CD4-positive, CD25-positive, alpha-beta regulatory T cell (primary cell): ENCODE measurements at regions not wholly inside any gene's neighbourhood (a gene's known extent, or its start where the extent isn't known, plus 50 kb on each side); places are given as distances from the start of the nearest gene placed in this dataset.

ENCODE experiments used
- ATAC-seq, 2 donors: fragments of 150-1000 bp; cut with Tn5 transposase; one replicate each; pipeline ENCODE4 v1.10.0; 2021; ENCODE audit warnings: low read depth in 2 of 2, moderate number of reproducible peaks in 2 of 2, moderate library complexity in 1 of 2
- DNase-seq, 3 donors: peaks; one replicate each; pipeline versions ENCODE4 v3.0.0 to v3.0.0-alpha.2; 2012 to 2022; ENCODE audit warnings: mixed read lengths in 1 of 3
- H3K27ac ChIP-seq: one replicate; pipeline ENCODE4 v1.7.0; 2013; ENCODE audit warnings: mild to moderate bottlenecking, low read length; ENCODE audit not compliant: insufficient read depth, poor library complexity, severe bottlenecking
- H3K27me3 ChIP-seq: one replicate; pipeline ENCODE4 v1.7.0; 2013; ENCODE audit warnings: low read length; ENCODE audit not compliant: control insufficient read depth, insufficient read depth
- H3K36me3 ChIP-seq: one replicate; pipeline ENCODE4 v1.7.0; 2013; ENCODE audit warnings: mild to moderate bottlenecking, low read length, moderate library complexity; ENCODE audit not compliant: control insufficient read depth, insufficient read depth
- H3K4me1 ChIP-seq: 2 replicates; pipeline ENCODE4 v1.7.0; 2013; ENCODE audit warnings: mild to moderate bottlenecking, low read length; ENCODE audit not compliant: insufficient read depth, control insufficient read depth, poor library complexity, severe bottlenecking
- H3K4me3 ChIP-seq: one replicate; pipeline ENCODE4 v1.7.0; 2013; ENCODE audit warnings: low read depth, mild to moderate bottlenecking, low read length, moderate library complexity
- H3K9me3 ChIP-seq, 2 experiments: 1 replicate in 1 of 2; 2 replicates in 1 of 2; pipeline ENCODE4 v1.7.0; 2013; ENCODE audit warnings: low read length in 2 of 2, mild to moderate bottlenecking in 1 of 2, moderate library complexity in 1 of 2; ENCODE audit not compliant: control insufficient read depth in 2 of 2
- H3K27ac Mint-ChIP-seq, 3 donors: one replicate each; pipeline ENCODE4 v1.8.0; 2020 to 2022; ENCODE audit warnings: mild to moderate bottlenecking in 3 of 3, mixed read lengths in 3 of 3, moderate library complexity in 2 of 3
- H3K27me3 Mint-ChIP-seq: one replicate; pipeline ENCODE4 v1.8.0; 2022; ENCODE audit warnings: mild to moderate bottlenecking, mixed read lengths
- H3K36me3 Mint-ChIP-seq: one replicate; pipeline ENCODE4 v1.8.0; 2020; ENCODE audit warnings: mixed read lengths
- H3K4me1 Mint-ChIP-seq, 4 donors: one replicate each; pipeline ENCODE4 v1.8.0; 2020 to 2022; ENCODE audit warnings: mixed read lengths in 4 of 4, mild to moderate bottlenecking in 1 of 4
- H3K4me3 Mint-ChIP-seq, 4 donors: one replicate each; pipeline ENCODE4 v1.8.0; 2020 to 2022; ENCODE audit warnings: mild to moderate bottlenecking in 4 of 4, mixed read lengths in 4 of 4, moderate library complexity in 3 of 4
- H3K9me3 Mint-ChIP-seq, 7 donors: one replicate each; pipeline ENCODE4 v1.8.0; 2020 to 2022; ENCODE audit warnings: mixed read lengths in 7 of 7, mild to moderate bottlenecking in 3 of 7, moderate library complexity in 2 of 7

DNA sequence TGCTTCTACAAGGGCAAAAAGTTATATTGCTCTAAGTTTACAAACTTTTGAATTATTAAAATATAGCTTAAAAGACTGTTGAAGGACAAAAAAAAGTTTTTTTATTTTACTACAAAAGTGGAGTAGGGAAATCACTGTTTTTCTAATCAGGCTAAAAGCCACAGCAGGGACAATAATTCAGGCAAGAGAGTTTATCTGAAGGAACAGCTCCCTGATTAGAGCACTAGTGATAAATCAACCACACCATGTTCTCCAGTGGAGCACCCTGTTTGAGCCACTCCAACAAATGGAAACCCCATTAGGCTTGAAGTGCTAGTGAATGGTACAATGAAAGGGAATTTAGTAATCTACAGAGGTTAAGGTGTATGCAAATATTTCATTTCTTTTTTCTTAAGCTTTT, 357.1 kb downstream of the SEMA3D start:
- Histone ChIP-seq H3K4me3 (no peak overlapping the region), H3K9me3 (peaks cover 3 to 6% of the 10 kb centered on the region in 2 experiments), H3K27me3 (no peaks in the 10 kb centered on the region), H3K27ac (no peak overlapping the region), H3K4me1 (no peaks in the 10 kb centered on the region), H3K36me3 (no peaks in the 10 kb centered on the region)
- no peak for ATAC-seq
- Mint-ChIP-seq H3K4me3 (no peak overlapping the region), H3K4me1 (no peaks in the 10 kb centered on the region), H3K27me3 (no peaks in the 10 kb centered on the region), H3K27ac (no peak overlapping the region), H3K36me3 (no peaks in the 10 kb centered on the region), H3K9me3 (peaks cover 0 to 11% (median 8%) of the 10 kb centered on the region in 7 donors)
- DNase-seq, result no peak

DNA sequence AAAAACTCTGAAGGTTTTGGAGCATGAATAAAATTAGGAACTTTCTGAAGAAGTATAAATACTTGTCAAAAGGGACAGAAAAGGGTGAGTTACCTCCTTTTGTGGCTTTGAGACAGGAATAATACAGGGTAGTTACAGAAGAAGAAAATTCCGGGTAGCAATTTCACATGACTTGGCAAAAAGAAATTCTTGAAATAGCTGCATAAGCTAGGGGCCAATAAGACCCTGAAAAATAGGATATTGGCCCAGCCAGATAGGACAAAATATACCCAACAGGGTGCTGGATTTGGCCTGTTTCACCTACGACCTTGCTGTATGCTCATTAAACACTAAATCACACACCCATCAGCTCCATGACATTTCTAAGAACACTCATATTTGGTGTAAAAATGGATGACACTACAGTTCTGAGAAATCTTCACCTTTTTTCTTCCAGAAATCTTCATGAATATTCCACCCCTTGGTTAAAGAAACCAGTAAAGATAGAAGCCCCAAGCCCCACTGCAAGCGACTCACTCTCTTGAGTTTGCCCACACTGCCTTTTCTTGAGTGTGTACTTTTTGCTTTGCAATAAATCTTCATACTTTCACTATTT, 362.7 kb downstream of the SEMA3D start:
- Mint-ChIP-seq H3K4me1 (peaks cover 0 to 5% (median 0%) of the 10 kb centered on the region in 4 donors), H3K36me3 (no peaks in the 10 kb centered on the region), H3K9me3 (peaks cover 0 to 15% (median 8%) of the 10 kb centered on the region in 7 donors), H3K4me3 (no peak overlapping the region), H3K27ac (no peak overlapping the region), H3K27me3 (no peaks in the 10 kb centered on the region)
- Histone ChIP-seq H3K4me3 (no peak overlapping the region), H3K27ac (no peak overlapping the region), H3K4me1 (no peaks in the 10 kb centered on the region), H3K27me3 (no peaks in the 10 kb centered on the region), H3K9me3 (peaks cover 3 to 4% of the 10 kb centered on the region in 2 experiments), H3K36me3 (no peaks in the 10 kb centered on the region)
- no peak for ATAC-seq
- no peak for DNase-seq

DNA sequence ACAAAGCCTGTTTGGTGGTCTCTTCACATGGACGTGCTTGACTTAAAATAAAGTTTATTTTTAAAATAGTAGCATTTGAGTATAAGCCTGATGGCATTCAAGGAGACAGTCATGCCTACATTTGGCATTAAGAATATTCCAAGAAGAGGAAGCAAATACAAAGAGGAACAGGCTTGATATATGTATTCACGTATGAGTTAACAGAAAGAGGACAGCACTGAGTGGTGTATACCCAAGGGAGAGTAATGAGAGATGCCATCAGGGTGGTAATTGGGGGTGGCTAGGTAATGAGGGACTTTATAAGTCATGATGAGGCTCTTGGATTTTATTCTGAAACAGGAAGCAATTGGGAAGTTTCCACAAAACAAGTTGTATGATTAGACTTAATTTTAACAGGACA, 363.3 kb downstream of the SEMA3D start:
- Histone ChIP-seq H3K27me3 (no peaks in the 10 kb centered on the region), H3K9me3 (peaks cover 3 to 4% of the 10 kb centered on the region in 2 experiments), H3K36me3 (no peaks in the 10 kb centered on the region), H3K4me1 (no peaks in the 10 kb centered on the region), H3K4me3 (no peak overlapping the region), H3K27ac (no peak overlapping the region)
- DNase-seq, result no peak
- H3K4me1 Mint-ChIP-seq, result peaks cover 0 to 5% (median 0%) of the 10 kb centered on the region in 4 donors
- H3K4me3 Mint-ChIP-seq, result no peak overlapping the region
- no peak overlapping the region for H3K27ac Mint-ChIP-seq
- peaks cover 0 to 15% (median 8%) of the 10 kb centered on the region in 7 donors for H3K9me3 Mint-ChIP-seq
- H3K36me3 Mint-ChIP-seq, result no peaks in the 10 kb centered on the region
- no peaks in the 10 kb centered on the region for H3K27me3 Mint-ChIP-seq
- no peak for ATAC-seq

DNA sequence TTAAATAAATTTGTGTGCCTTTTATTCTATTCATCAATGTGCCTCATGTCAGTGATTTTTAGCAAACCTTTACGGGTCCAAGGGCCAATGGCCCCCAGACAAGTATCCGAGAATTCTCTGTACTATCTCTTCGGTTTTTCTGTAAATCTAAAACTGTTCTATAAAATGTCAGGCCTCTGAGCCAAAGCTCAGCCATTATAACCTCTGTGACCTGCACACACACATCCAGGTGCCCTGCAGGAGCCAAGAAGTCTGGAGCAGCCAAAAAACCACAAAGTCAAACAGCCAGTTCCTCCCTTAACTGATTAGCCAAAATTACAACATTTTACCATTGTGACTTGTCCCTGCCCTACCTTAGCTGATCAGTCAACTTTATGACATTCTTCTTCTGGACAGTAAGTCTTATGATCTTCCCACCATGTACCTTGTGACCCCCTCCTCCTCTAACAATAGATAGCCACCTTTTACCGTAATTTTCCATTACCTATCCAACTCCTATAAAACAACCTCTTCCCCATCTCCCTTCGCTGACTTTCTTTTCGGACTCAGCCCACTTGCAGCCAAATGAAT, 363.8 kb downstream of the SEMA3D start:
- DNase-seq (no peak), ATAC-seq (no peak)
- Mint-ChIP-seq H3K36me3 (no peaks in the 10 kb centered on the region), H3K4me3 (no peak overlapping the region), H3K9me3 (peaks cover 0 to 15% (median 8%) of the 10 kb centered on the region in 7 donors), H3K27me3 (no peaks in the 10 kb centered on the region), H3K27ac (no peak overlapping the region), H3K4me1 (peaks cover 0 to 5% (median 0%) of the 10 kb centered on the region in 4 donors)
- Histone ChIP-seq H3K36me3 (no peaks in the 10 kb centered on the region), H3K27ac (no peak overlapping the region), H3K27me3 (no peaks in the 10 kb centered on the region), H3K4me3 (no peak overlapping the region), H3K4me1 (no peaks in the 10 kb centered on the region), H3K9me3 (peaks cover 3 to 4% of the 10 kb centered on the region in 2 experiments)

DNA sequence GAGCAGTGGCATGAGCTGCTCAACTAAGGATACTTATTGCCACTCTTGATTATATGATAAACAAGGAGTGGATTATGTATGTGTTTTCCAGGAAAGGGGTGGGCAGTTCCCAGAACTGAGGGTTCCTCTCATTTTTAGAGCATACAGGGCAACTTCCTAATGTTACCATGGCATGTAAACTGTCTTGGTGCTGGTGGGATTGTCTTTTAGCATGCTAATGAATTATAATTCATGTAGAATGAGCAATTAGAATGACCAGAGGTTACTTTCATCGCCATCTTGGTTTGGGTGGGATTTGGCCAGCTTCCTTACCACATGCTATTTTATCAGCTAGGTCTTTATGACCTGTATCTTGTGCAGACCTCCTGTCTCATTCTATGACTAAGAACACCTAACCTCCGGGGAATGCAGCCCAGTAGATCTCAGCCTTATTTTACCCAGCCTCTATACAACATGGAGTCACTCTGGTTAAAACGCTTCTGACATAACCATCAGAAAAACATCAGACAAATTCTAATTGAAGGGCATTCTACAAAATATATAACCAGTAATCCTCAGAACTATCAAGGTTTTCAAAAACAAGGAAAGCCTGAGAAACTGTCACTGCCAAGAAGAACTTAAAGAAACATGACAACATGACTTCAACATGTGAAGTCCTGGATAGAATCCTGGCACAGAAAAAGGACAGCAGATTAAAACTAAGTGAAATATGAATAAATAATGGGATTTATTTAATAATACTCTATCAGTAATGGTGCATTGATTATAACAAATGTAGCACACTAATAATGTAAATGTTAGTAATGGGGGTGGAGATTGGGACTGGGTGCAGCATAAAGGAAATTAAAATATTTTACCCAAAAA, 365.0 kb downstream of the SEMA3D start:
- Histone ChIP-seq H3K4me3 (no peak overlapping the region), H3K4me1 (no peaks in the 10 kb centered on the region), H3K27me3 (no peaks in the 10 kb centered on the region), H3K36me3 (no peaks in the 10 kb centered on the region), H3K27ac (no peak overlapping the region), H3K9me3 (peaks cover 3 to 4% of the 10 kb centered on the region in 2 experiments)
- Mint-ChIP-seq H3K27ac (no peak overlapping the region), H3K4me3 (no peak overlapping the region), H3K9me3 (peaks cover 0 to 15% (median 7%) of the 10 kb centered on the region in 7 donors), H3K4me1 (peaks cover 0 to 5% (median 0%) of the 10 kb centered on the region in 4 donors), H3K36me3 (no peaks in the 10 kb centered on the region), H3K27me3 (no peaks in the 10 kb centered on the region)
- no peak for ATAC-seq
- no peak for DNase-seq

DNA sequence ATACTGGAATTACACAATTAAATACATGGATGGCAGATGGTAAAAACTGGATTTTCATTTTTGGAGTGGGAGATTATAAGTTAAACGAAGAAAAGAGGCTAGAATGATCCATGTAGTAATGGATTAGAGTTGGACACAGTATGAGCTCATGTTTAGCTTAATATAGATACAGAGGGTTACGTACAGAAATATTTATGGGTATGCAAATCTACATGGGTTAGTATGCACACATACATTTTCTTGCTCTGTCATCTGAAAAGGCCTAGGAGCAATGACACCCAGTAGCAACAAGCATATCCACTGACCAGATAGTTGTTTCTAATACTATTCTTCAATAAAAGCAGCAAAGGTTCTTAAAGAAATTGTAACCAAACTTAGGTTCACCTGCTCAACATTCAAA, 366.4 kb downstream of the SEMA3D start:
- Mint-ChIP-seq H3K36me3 (no peaks in the 10 kb centered on the region), H3K4me1 (peaks cover 0 to 5% (median 0%) of the 10 kb centered on the region in 4 donors), H3K4me3 (no peak overlapping the region), H3K9me3 (peaks cover 0 to 15% (median 6%) of the 10 kb centered on the region in 7 donors), H3K27ac (no peak overlapping the region), H3K27me3 (no peaks in the 10 kb centered on the region)
- Histone ChIP-seq H3K27me3 (no peaks in the 10 kb centered on the region), H3K4me3 (no peak overlapping the region), H3K36me3 (no peaks in the 10 kb centered on the region), H3K9me3 (peaks cover 0 to 4% of the 10 kb centered on the region in 2 experiments), H3K27ac (no peak overlapping the region), H3K4me1 (no peaks in the 10 kb centered on the region)
- ATAC-seq (no peak), DNase-seq (no peak)

DNA sequence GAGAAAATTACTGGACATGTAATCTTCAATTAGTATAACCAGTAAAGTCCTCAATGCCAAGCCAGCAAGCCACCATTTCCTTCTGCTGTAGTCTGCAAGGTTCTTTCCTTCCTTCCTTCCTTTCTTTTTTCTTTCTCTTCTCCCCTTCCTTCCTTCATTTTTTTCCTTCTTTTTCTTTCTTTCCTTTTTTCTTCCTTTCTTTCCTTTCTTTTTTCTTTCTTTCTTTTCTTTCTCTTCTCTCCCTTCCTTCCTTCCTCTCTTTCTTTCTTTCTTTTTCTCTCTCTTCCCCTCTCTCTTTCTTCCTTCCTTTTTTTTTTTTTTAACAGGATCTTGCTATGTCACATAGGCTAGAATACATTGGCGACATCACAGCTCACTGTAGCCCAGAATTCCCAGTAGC, 369.8 kb downstream of the SEMA3D start:
- H3K27ac Mint-ChIP-seq, result no peak overlapping the region
- Histone ChIP-seq H3K36me3 (no peaks in the 10 kb centered on the region), H3K4me1 (no peaks in the 10 kb centered on the region), H3K4me3 (no peak overlapping the region), H3K9me3 (peaks cover 0 to 2% of the 10 kb centered on the region in 2 experiments), H3K27me3 (no peaks in the 10 kb centered on the region), H3K27ac (no peak overlapping the region)
- H3K27me3 Mint-ChIP-seq, result no peaks in the 10 kb centered on the region
- H3K4me1 Mint-ChIP-seq, result no peaks in the 10 kb centered on the region
- H3K36me3 Mint-ChIP-seq, result no peaks in the 10 kb centered on the region
- no peak for ATAC-seq
- no peak for DNase-seq
- no peak overlapping the region for H3K4me3 Mint-ChIP-seq
- H3K9me3 Mint-ChIP-seq, result peaks cover 0 to 18% (median 4%) of the 10 kb centered on the region in 7 donors
